ENCODE measurements at regions not wholly inside any gene's neighbourhood (a gene's known extent, or its start where the extent isn't known, plus 50 kb on each side); places are given as distances from the start of the nearest gene placed in this dataset.

GRCh38 chr18:37955201-37955600 is 389.6 kb upstream of the CELF4 start:
- TF ChIP-seq CTCF (IDR thresholded peaks at IDR 0.05; ENCODE audit: insufficient read depth, low read depth, low read length) (no peak), EZH2 (IDR thresholded peaks at IDR 0.05; ENCODE audit: insufficient read depth, low read length) (no peak)
